PFSK-1 (cell line): ENCODE measurements at regions not wholly inside any gene's neighbourhood (a gene's known extent, or its start where the extent isn't known, plus 50 kb on each side); places are given as distances from the start of the nearest gene placed in this dataset.

ENCODE experiments used
- FOXP2 ChIP-seq: optimal IDR thresholded peaks from 2 replicates; pipeline ENCODE3; 2011; ENCODE audit warnings: borderline replicate concordance, control low read depth, inconsistent platforms; ENCODE audit not compliant: insufficient read depth; ENCODE audit errors: extremely low read length, extremely low read depth
- POLR2AphosphoS5 ChIP-seq: IDR thresholded peaks from 2 replicates; pipeline ENCODE4 v1.6.1; 2012; ENCODE audit warnings: low read depth, mild to moderate bottlenecking, control low read depth, low read length, moderate library complexity
- SIN3A ChIP-seq: IDR thresholded peaks from 2 replicates; pipeline ENCODE4 v1.6.1; 2012; ENCODE audit warnings: mild to moderate bottlenecking, low read length, moderate library complexity, borderline replicate concordance; ENCODE audit not compliant: insufficient read depth
- TAF1 ChIP-seq: IDR thresholded peaks from 2 replicates; pipeline ENCODE4 v1.6.1; 2012; ENCODE audit warnings: low read length, control low read depth, borderline replicate concordance; ENCODE audit not compliant: insufficient read depth
- TF ChIP-seq, protein P1 (sequence below), 2 experiments: IDR thresholded peaks; 2 replicates each; pipeline versions ENCODE4 v1.6.1 to v1.8.0; 2011 to 2012; ENCODE audit warnings: low read depth in 2 of 2, low read length in 2 of 2, control low read depth in 1 of 2, inconsistent platforms in 1 of 2, mild to moderate bottlenecking in 1 of 2, moderate library complexity in 1 of 2; ENCODE audit not compliant: insufficient read depth in 1 of 2

DNA sequence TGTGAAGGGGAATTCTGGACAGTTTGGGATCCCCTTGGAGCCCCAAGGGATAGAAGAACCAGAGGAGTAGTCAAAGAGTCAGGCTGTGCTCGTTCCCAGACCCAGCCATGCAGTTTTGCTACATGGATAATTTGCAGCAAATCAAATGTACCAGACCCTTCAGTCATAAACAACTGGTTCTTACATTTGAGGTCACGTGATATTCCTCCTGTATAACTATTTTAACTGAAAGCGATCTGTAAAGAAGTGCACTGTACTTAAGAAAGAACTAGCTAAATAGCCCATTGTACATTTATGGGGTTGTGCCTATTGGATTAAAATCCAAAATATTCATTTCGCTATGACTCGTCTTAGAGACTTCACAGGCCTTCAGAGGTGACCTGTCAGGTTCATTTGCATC, 550.2 kb upstream of the TENM3 start:
- TF ChIP-seq TAF1 (no peak), SIN3A (no peak), POLR2AphosphoS5 (no peak), FOXP2 (no peak)
- TF ChIP-seq, protein P1, sequence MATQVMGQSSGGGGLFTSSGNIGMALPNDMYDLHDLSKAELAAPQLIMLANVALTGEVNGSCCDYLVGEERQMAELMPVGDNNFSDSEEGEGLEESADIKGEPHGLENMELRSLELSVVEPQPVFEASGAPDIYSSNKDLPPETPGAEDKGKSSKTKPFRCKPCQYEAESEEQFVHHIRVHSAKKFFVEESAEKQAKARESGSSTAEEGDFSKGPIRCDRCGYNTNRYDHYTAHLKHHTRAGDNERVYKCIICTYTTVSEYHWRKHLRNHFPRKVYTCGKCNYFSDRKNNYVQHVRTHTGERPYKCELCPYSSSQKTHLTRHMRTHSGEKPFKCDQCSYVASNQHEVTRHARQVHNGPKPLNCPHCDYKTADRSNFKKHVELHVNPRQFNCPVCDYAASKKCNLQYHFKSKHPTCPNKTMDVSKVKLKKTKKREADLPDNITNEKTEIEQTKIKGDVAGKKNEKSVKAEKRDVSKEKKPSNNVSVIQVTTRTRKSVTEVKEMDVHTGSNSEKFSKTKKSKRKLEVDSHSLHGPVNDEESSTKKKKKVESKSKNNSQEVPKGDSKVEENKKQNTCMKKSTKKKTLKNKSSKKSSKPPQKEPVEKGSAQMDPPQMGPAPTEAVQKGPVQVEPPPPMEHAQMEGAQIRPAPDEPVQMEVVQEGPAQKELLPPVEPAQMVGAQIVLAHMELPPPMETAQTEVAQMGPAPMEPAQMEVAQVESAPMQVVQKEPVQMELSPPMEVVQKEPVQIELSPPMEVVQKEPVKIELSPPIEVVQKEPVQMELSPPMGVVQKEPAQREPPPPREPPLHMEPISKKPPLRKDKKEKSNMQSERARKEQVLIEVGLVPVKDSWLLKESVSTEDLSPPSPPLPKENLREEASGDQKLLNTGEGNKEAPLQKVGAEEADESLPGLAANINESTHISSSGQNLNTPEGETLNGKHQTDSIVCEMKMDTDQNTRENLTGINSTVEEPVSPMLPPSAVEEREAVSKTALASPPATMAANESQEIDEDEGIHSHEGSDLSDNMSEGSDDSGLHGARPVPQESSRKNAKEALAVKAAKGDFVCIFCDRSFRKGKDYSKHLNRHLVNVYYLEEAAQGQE (IDR thresholded peaks at IDR 0.05; ENCODE audit: insufficient read depth in 1 of 2, low read depth in 2 of 2, low read length in 2 of 2), result no peak
